IMR-90 (cell line): ENCODE measurements at regions not wholly inside any gene's neighbourhood (a gene's known extent, or its start where the extent isn't known, plus 50 kb on each side); places are given as distances from the start of the nearest gene placed in this dataset.
A peak's percentile ranks its signal among the peaks of the same experiment; 100 is the strongest.

Experiments
- ATAC-seq: fragments of 200-7000 bp; cut with Tn5 transposase; 2 replicates; pipeline ENCODE4 v1.9.1; 2020; ENCODE audit warnings: low read depth, mild to moderate bottlenecking, moderate library complexity
- BruUV-seq: library from RNA; stranded (reverse); fragments of 400-500 nt; replicated peaks from 2 replicates; lab custom pipeline; 2021; lab: Mats Ljungman, UMichigan
- CTCF ChIA-PET: fragments of 300-600 bp; formaldehyde crosslinking; extraction: SDS; loops from one replicate; lab custom pipeline; 2021; ENCODE audit warnings: antibody characterized with exemption; lab: Yijun Ruan, JAX
- POLR2A ChIA-PET: fragments of 300-600 bp; sonication (Branson Sonifier 250); formaldehyde crosslinking; loops from one replicate; lab custom pipeline; 2022; ENCODE audit warnings: antibody characterized with exemption; ENCODE audit not compliant: unreplicated experiment; lab: Charles Lee
- DNase-seq: peaks from one replicate; pipeline ENCODE4 v3.0.0; 2013
- H2AFZ ChIP-seq: replicated peaks from 2 replicates; pipeline ENCODE3; 2013; ENCODE audit warnings: low read length, mild to moderate bottlenecking; ENCODE audit not compliant: poor library complexity
- H2AK5ac ChIP-seq: 2 replicates; pipeline ENCODE4 v1.6.1; 2013; ENCODE audit warnings: low read depth, low read length, inconsistent platforms
- H2AK9ac ChIP-seq: replicated peaks from 2 replicates; pipeline ENCODE3; 2013; ENCODE audit warnings: mild to moderate bottlenecking, low read depth, low read length, moderate library complexity; ENCODE audit not compliant: poor library complexity
- H2BK120ac ChIP-seq: 2 replicates; pipeline ENCODE4 v1.6.1; 2013; ENCODE audit warnings: low read depth, low read length, inconsistent platforms
- H2BK15ac ChIP-seq: 3 replicates; pipeline ENCODE4 v1.6.1; 2013; ENCODE audit warnings: low read depth, low read length, inconsistent platforms
- H2BK20ac ChIP-seq: 2 replicates; pipeline ENCODE4 v1.6.1; 2013; ENCODE audit warnings: low read depth, mild to moderate bottlenecking, inconsistent platforms, low read length, moderate library complexity
- H2BK5ac ChIP-seq: 2 replicates; pipeline ENCODE4 v1.6.1; 2013; ENCODE audit warnings: mild to moderate bottlenecking, low read depth, low read length, inconsistent platforms; ENCODE audit not compliant: poor library complexity, severe bottlenecking
- H3K14ac ChIP-seq: replicated peaks from 2 replicates; pipeline ENCODE4 v1.6.1; 2013; ENCODE audit warnings: low read depth, low read length, inconsistent platforms
- H3K18ac ChIP-seq: 2 replicates; pipeline ENCODE4 v1.6.1; 2013; ENCODE audit warnings: low read depth, low read length, control low read depth
- H3K23ac ChIP-seq: 2 replicates; pipeline ENCODE4 v1.6.1; 2013; ENCODE audit warnings: low read depth, low read length, inconsistent platforms
- H3K27ac ChIP-seq: 2 replicates; pipeline ENCODE4 v1.5.1; 2013; ENCODE audit warnings: mild to moderate bottlenecking, control low read depth, low read length; ENCODE audit not compliant: insufficient read depth
- H3K27me3 ChIP-seq: 2 replicates; pipeline ENCODE4 v1.6.1; 2013; ENCODE audit warnings: low read length; ENCODE audit not compliant: control insufficient read depth, insufficient read depth
- H3K36me3 ChIP-seq: 2 replicates; pipeline ENCODE4 v1.6.1; 2013; ENCODE audit warnings: low read length, mixed read lengths; ENCODE audit not compliant: control insufficient read depth, insufficient read depth
- H3K4ac ChIP-seq: 2 replicates; pipeline ENCODE4 v1.6.1; 2013; ENCODE audit warnings: low read depth, low read length, inconsistent platforms
- H3K4me1 ChIP-seq: 2 replicates; pipeline ENCODE4 v1.6.1; 2013; ENCODE audit warnings: low read length, mixed read lengths; ENCODE audit not compliant: control insufficient read depth, insufficient read depth
- H3K4me2 ChIP-seq: 2 replicates; pipeline ENCODE4 v1.6.1; 2013; ENCODE audit warnings: low read depth, mild to moderate bottlenecking, control low read depth, low read length, moderate library complexity
- H3K4me3 ChIP-seq: 2 replicates; pipeline ENCODE4 v1.5.1; 2013; ENCODE audit warnings: low read depth, mild to moderate bottlenecking, control low read depth, low read length, moderate library complexity; ENCODE audit not compliant: insufficient read depth
- H3K56ac ChIP-seq: 2 replicates; pipeline ENCODE4 v1.6.1; 2013; ENCODE audit warnings: low read length, inconsistent platforms; ENCODE audit not compliant: insufficient read depth; ENCODE audit errors: extremely low read depth
- H3K79me1 ChIP-seq, 2 experiments: 2 replicates each; pipeline ENCODE4 v1.6.1; 2013; ENCODE audit warnings: low read length in 2 of 2, inconsistent platforms in 1 of 2, low read depth in 1 of 2
- H3K9ac ChIP-seq: 2 replicates; pipeline ENCODE4 v1.6.1; 2013; ENCODE audit warnings: low read depth, low read length, control low read depth
- H3K9me1 ChIP-seq: 2 replicates; pipeline ENCODE4 v1.6.1; 2013; ENCODE audit warnings: low read length, inconsistent platforms; ENCODE audit not compliant: insufficient read depth
- H3K9me3 ChIP-seq: 2 replicates; pipeline ENCODE4 v1.6.1; 2013; ENCODE audit warnings: low read length; ENCODE audit not compliant: control insufficient read depth, insufficient read depth
- H4K20me1 ChIP-seq: 2 replicates; pipeline ENCODE4 v1.6.1; 2013; ENCODE audit warnings: low read length, inconsistent platforms; ENCODE audit not compliant: insufficient read depth
- H4K5ac ChIP-seq: 2 replicates; pipeline ENCODE4 v1.6.1; 2013; ENCODE audit warnings: mild to moderate bottlenecking, low read depth, low read length, control low read depth
- H4K8ac ChIP-seq, 2 experiments: 2 replicates each; pipeline ENCODE4 v1.6.1; 2013; ENCODE audit warnings: low read depth in 2 of 2, low read length in 2 of 2, control low read depth in 1 of 2, inconsistent platforms in 1 of 2
- H4K91ac ChIP-seq: 2 replicates; pipeline ENCODE4 v1.6.1; 2013; ENCODE audit warnings: low read depth, low read length, inconsistent platforms; ENCODE audit not compliant: insufficient read depth
- FOS ChIP-seq: fragments of 150-350 bp; IDR thresholded peaks from 2 replicates; pipeline ENCODE4 v1.6.1; 2016; ENCODE audit warnings: low read depth, low read length
- MAZ ChIP-seq: IDR thresholded peaks from 2 replicates; pipeline ENCODE4 v1.6.1; 2012; ENCODE audit warnings: low read depth, mild to moderate bottlenecking, low read length, improper control_type of control experiment, moderate library complexity, borderline replicate concordance
- NFE2L2 ChIP-seq: fragments of 150-350 bp; IDR thresholded peaks from 2 replicates; pipeline ENCODE4 v1.6.1; 2016; ENCODE audit warnings: low read depth, mild to moderate bottlenecking, low read length
- RAD21 ChIP-seq: IDR thresholded peaks from 2 replicates; pipeline ENCODE4 v1.6.1; 2012; ENCODE audit warnings: low read length, improper control_type of control experiment
- SMC3 ChIP-seq: fragments of 150-350 bp; IDR thresholded peaks from 2 replicates; pipeline ENCODE4 v1.6.1; 2016; ENCODE audit warnings: low read depth, mild to moderate bottlenecking, antibody characterized with exemption, low read length, moderate library complexity
- WGBS, 2 experiments: methylation state at CpG; one replicate each; pipeline versions ENCODE4 v1.1.5 to v1.1.7; 2013; ENCODE audit warnings: missing lambda C conversion rate in 2 of 2; ENCODE audit not compliant: insufficient read length in 1 of 2; ENCODE audit errors: extremely low coverage in 2 of 2; 5-methylcytosine and 5-hydroxymethylcytosine counted together
- dilution Hi-C: fragments of 300-500 bp; cut with HindIII; formaldehyde crosslinking; loops from one replicate; pipeline ENCODE4 v1.14.3; 2018; ENCODE audit warnings: low sequenced_read_pairs; ENCODE audit not compliant: unreplicated experiment
- in situ Hi-C: fragments of 300-500 bp; cut with MboI; formaldehyde crosslinking; loops from 3 replicates; pipeline ENCODE4 v1.14.3; 2019; ENCODE audit warnings: low sequenced_read_pairs, inconsistent platforms, mixed read lengths
- intact Hi-C: fragments of 100-400 bp; cut with micrococcal nuclease; formaldehyde crosslinking; loops from 2 replicates; pipeline ENCODE4 v1.10.0; 2022
- TF ChIP-seq, protein P1 (sequence below): conservative IDR thresholded peaks from 2 replicates; pipeline ENCODE4 v1.5.1; 2012; ENCODE audit warnings: mild to moderate bottlenecking, low read depth, low read length, improper control_type of control experiment

- 0 out of 2 replicates have a peak, but pooled peaks cover 2% of the 10 kb centered on the region for H3K9me3 ChIP-seq
- peaks cover 2% of the 10 kb centered on the region; the same call in 1 of the 2 replicates for H3K27me3 ChIP-seq
- in situ Hi-C loops (no loop called here), intact Hi-C loops (loop anchor here (1.0 to 10.0 kb wide), 4 partner anchors 100 to 903 kb away; no protein-coding TSS in a partner anchor), dilution Hi-C loops (no loop called here)
- no peak overlapping the region for H3K14ac ChIP-seq
- H3K56ac ChIP-seq = no peak overlapping the region
- H3K4me2 ChIP-seq = no peak overlapping the region
- no peaks in the 10 kb centered on the region for H3K79me1 ChIP-seq
- DNase-seq (peak; percentile 19), ATAC-seq (peak; percentile 53)
- TF ChIP-seq RAD21 = peak; percentile 53
- no peak for TF ChIP-seq NFE2L2
- TF ChIP-seq MAZ = no peak
- no peak for TF ChIP-seq FOS
- peak; percentile 37 for TF ChIP-seq SMC3
- TF ChIP-seq, protein P1, sequence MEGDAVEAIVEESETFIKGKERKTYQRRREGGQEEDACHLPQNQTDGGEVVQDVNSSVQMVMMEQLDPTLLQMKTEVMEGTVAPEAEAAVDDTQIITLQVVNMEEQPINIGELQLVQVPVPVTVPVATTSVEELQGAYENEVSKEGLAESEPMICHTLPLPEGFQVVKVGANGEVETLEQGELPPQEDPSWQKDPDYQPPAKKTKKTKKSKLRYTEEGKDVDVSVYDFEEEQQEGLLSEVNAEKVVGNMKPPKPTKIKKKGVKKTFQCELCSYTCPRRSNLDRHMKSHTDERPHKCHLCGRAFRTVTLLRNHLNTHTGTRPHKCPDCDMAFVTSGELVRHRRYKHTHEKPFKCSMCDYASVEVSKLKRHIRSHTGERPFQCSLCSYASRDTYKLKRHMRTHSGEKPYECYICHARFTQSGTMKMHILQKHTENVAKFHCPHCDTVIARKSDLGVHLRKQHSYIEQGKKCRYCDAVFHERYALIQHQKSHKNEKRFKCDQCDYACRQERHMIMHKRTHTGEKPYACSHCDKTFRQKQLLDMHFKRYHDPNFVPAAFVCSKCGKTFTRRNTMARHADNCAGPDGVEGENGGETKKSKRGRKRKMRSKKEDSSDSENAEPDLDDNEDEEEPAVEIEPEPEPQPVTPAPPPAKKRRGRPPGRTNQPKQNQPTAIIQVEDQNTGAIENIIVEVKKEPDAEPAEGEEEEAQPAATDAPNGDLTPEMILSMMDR = peak; percentile 53
- ChIA-PET POLR2A (no interaction called here), CTCF (interaction anchor here (1.1 to 1.5 kb wide), 5 partner anchors 16 to 125 kb away, joined by 3 to 5 read pairs (median 3); no protein-coding TSS in a partner anchor)
- WGBS, 2 experiments = no CpG with 5 or more reads among the region's 2 CpGs
- no peak overlapping the region for H2AK9ac ChIP-seq
- H4K5ac ChIP-seq = no peak overlapping the region
- H3K36me3 ChIP-seq = no peaks in the 10 kb centered on the region
- no peak overlapping the region for H2BK5ac ChIP-seq
- H3K4me1 ChIP-seq = no peaks in the 10 kb centered on the region
- H2AK5ac ChIP-seq = no peak overlapping the region
- no peak overlapping the region for H3K9ac ChIP-seq
- no peak overlapping the region for H2AFZ ChIP-seq
- H3K27ac ChIP-seq = no peak overlapping the region
- H4K91ac ChIP-seq = no peak overlapping the region
- no peaks in the 10 kb centered on the region for H3K9me1 ChIP-seq
- no peak overlapping the region for H2BK120ac ChIP-seq
- H4K8ac ChIP-seq = no peak overlapping the region
- H2BK20ac ChIP-seq = no peak overlapping the region
- no peak overlapping the region for H3K4ac ChIP-seq
- no peak overlapping the region for H2BK15ac ChIP-seq
- BruUV-seq = no TSS peak
- H4K20me1 ChIP-seq = no peaks in the 10 kb centered on the region
- no peak overlapping the region for H3K4me3 ChIP-seq
- H3K23ac ChIP-seq = no peak overlapping the region
- H3K18ac ChIP-seq = no peak overlapping the region
Measured at GRCh38 chr4:17347445-17347844, 164.4 kb downstream of the QDPR start.
